NCI-H446 treated with DMSO at 0.1 percent for 48 hours (cell line): ENCODE measurements at regions not wholly inside any gene's neighbourhood (a gene's known extent, or its start where the extent isn't known, plus 50 kb on each side); places are given as distances from the start of the nearest gene placed in this dataset.

Experiments used
- DNase-seq: peaks from one replicate; lab custom pipeline; 2025; lab: John Stamatoyannopoulos, UW

DNA sequence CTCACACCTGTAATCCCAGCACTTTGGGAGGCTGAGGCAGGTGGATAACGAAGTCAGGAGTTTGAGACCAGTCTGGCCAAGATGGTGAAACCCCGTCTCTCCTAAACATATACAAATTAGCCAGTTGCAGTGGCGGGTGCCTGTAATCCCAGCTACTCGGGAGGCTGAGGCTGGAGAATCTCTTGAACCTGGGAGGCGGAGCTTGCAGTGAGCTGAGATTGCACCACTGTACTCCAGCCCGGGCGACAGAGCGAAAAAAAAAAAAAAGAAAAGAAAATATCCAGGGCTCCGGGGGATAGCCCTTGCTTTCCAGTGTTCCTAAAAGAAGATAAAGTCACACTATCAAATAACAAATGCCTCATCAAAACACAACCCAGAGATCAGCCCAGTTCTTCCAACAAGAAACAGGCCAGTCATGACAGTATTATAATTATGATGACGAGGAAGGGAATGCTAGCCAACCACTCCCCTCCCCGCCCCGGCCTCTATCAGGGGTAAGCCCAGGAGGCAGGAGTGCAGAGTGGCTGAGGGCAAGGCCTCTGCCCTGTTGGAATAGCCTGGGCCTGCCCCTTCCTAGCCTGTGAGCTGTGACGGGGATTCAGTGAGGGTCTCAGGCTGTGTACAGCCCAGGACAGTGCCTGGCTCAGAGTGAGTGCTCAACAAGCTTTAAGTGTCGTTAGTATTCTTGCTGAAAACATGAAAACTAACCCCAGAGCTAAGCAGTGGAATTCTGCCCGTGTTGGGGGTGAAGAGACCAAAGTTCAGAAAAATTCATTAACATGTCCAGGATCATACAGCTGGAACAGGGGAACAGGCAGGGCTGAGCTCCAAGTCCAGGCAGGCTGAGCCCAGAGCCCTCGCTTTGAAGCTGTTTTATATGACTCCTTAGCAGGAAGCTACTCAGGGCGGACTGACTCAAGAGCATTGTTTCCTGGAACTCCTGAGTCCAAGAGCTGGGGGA lies 54.3 kb downstream of the FAM241B start:
- DNase-seq = no peak

DNA sequence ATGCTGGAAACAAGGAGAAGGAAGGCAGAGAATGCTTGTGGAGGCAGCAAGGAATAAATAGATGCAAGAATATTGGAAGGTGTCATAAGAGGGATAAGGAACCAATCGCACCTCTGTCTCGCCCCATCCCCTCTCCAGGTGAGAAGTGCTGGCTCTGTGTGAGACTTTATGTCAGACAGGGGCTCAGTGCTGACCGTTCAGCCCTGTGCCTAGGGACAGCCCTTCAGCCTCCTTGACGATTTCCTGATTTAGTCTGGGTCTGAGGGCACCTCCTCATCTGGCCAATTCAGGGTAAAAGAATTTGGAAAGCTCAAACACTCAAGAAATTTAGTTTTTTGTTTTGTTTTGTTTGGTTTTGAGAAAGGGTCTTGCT lies 54.9 kb downstream of the FAM241B start:
- no peak for DNase-seq

DNA sequence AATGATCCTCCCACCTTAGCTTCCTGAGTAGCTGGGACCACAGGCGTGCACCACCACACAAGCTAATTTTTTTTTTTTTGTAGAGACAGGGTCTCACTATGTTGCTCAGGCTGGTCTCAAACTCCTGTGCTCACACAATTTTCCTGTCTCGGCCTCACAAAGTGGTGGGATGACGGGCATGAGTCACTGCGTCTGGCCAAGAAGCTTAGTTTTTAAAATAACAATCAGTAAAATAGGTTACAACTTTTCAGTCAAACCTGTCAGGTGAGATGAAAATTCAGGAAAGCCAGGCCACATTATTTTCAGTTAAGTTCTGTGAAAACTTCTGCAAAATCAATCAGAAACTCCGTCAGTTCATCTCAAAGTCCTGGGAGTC lies 55.4 kb downstream of the FAM241B start:
- DNase-seq = no peak

DNA sequence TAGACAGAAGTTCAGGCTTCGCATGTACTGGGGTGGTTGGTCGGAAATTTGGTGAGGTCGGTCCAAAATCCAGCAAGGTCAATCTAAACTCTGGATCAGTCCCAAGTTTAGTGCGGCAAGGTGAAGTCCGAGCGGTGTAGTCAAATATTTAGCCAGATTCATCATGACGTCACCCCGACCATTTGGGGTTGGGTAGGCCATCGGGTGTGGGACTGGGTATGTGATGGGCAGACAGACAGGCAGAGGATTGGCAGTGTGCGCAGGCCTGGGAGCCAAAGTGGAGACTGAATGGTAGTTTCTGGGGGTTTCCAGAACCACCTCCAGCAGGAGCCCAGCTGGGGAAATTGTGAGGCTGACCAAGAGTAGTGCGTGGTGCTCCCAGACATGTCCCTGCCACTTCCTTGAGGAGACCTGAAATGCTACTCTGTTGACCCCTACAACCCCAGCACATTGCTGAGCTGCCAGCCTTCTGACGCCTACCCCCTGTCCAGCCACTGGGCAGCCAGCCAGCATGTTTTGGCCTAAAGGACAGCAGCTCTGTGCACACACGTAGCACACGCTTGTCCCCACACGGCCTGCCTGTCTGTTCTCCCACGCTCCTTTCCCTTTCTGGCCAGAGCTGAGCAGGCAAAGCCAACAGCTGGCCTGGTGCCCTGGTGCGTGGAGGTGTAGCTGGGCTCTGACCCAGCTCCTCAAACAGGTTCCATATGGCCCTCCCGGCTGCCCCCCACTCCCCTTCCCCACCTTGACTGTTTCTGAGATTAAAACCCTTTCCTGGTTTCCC lies 55.9 kb downstream of the FAM241B start:
- DNase-seq = no peak

DNA sequence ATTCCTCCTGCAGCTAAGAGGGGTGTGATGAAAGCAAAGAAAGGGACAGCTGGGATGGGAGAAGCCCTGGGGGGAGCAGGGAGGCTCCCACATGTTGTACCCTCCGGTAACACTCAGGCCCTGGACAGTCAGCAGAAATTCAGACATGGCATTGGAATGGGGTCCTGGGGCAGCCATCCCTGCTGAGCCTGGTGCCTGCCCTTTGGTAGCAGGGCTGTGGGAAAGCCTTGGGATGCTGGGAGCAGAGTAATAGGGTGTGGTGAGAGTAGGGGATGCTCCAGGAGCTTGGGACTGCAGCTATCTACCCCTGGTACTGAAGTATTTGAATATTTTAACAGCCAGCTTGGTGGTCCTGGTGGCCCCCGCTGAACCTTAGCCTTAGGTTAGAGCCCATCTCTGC lies 56.8 kb downstream of the FAM241B start:
- no peak for DNase-seq

DNA sequence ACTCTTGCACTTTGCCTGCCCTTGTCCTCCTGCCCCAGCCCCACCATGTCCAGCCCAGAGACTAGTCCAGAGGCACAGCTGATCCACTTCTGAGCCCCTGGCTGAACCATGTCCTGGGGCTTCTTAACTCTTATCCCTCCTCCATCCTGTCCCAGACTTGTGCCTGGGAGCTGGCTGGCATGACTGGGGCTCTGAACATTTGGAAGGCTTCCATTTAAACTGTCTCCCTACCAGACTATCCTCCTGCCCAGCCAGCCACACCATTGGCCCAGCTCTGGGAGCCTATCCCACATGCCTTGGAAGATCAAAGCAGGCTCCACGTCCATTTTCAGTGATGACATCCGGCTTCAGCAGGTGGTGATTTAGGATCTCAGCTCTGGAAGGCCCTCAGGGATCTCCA lies 57.4 kb downstream of the FAM241B start:
- no peak for DNase-seq

DNA sequence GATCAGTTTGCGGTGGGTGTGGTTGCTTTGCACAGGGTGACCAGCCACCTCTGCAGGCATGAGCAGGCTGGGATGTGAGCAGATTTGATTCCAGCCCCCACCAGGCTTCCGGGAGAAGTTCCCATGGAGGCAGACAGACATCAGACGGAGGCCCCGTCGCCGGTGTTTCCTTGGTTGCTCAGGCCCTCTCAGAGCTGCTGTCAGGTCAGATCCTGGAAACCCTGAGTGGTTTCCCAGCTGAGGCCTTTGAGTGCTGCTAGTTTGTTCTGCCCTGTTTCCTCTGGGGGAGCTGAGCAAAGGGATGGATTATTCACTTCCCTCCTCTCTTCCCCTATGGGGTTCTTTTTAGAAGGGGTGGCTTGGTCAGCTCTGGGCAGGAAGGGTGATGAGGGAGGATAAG lies 62.2 kb downstream of the FAM241B start:
- DNase-seq = no peak

DNA sequence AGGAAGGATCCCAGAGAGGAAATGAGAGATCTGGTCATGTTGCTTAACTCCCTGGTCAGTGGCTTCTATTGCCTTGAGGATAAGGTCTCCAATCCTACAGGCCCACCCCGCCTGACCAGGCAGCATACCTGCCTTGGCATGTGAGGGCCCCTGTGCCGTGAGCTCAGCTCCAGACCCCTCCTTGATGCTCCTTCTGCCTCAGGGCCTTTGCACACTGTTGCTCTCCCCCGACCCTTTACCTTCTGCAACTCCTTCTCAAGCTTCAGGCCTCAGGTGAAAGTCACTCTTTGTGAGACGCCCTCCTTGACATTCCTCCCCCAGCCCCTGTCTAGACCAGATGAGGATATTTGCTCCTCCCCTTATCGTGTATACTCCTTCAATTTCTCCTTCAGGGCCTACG lies 62.8 kb downstream of the FAM241B start:
- DNase-seq = no peak

DNA sequence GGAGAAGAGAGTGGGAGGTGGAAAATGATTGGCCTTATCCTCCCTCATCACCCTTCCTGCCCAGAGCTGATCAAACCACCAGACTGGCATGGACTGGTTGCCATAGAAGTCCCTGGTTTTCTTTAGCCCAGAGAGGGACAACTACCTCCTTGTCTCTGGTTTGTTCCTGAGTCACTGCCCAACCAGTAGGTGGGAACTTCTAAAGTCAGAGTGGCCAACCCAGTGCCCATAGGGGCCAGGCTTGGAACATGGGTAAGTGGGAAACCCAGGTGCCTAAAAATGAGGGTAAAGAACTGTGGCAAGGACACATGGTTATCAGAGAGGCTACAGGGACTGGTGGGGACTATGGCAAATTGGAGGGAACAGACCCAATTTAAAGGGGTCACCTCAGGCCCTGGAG lies 63.8 kb downstream of the FAM241B start:
- DNase-seq = no peak

DNA sequence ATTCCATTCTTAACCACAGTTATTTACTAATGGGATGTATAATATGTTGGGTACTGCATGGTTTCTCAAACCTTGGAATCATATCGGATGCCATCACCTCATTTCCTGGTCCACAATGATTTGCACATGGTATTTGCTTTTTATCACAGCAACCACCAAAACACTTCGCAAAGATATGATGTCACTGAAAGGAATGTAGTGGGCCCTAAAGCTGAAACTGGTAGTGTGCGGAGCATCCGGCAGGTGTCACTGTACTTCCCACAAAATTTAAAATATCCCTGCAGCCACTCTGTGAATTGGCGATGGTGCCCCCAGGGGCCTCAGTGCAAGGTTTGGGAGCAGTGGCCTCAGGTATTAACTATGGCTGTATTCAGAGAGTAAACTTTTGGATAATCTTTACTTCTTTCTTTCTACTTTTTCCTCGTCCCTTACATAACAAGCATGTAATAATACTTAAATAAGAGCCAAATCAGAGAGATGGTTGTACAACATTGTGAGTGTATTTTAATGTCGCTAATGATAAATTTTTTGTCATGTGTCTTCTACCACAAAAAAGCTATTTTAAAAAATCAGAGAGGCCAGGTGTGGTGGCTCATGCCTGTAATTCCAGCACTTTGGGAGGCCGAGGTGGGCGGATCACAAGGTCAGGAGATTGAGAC lies 66.2 kb downstream of the FAM241B start:
- peak; percentile 5 for DNase-seq

DNA sequence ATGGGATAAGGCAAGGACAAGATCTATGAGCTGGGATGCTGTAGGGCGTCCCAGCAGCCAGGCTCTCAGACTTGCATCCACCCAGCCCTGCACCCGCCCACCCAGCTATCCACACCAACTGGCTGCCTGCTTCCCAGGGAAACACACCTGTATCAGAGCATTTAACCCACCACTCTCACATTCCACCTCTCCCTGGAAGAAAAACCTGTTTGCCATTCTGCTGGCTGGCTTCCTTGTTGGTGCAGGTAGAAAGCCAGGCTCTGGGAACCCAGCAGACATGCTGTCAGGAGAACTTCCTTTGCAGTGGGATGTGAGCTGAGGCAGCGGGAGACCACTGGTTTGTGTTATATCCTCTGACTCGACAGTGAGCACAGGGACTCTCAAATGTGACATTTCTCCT lies 67.0 kb downstream of the FAM241B start:
- DNase-seq = no peak

DNA sequence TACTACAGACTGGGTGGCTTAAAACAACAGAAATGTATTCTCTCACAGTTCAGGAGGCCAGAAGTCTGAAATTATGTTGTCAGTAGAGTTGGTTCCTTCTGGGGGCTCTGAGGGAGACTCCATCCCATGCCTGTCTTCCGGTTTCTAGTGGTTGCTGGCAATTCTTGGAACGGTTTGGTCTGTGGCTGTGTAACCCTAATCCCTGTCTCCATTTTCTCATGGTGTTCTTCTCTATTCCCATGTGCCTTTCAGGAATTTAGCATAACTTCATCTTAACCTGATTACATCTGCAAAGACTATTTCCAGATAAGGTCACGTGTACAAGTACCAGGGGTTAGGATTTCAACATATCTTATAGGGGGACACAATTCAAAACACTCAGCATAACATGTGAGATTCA lies 73.2 kb downstream of the FAM241B start:
- DNase-seq = no peak

DNA sequence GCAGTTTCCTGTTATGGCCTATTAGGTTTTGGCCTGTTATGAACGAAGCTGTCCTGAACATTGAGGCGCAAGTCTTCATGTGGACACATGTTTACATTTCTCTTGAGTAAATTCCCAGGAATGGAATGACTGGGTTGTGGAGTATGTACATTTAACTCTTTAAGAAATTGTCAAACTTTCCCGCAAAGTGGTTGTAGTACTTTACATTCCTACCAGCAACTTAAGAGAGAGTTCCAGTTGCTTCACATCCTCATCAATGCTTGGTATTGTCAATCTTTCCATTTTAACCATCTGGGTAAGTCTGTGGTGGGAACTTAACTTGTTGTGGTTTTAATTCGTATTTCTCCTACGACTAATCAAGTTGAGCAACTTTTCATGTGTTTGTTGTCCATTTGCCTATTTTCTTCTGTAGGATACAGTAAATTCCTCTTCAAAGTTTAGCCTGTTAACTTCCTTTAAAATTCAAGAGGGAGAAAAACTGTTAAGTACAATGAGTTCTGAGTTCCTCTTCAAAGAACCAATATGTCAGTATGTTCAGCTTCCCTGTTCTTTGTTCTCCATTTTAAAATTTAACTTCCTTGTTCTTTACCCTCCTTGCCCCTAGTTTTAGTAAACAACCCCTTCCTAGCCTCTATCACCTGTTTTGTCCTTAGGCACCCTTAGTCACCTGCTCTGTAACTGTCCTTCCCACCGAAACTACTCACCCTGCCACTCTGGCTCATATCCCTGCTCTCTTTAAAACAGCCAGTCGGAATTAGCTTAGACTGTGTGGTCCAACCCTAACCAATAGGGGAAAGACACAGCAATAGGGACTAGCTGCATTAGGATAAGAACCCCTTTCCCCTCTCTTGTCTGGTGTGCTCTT lies 74.0 kb downstream of the FAM241B start:
- DNase-seq = no peak

DNA sequence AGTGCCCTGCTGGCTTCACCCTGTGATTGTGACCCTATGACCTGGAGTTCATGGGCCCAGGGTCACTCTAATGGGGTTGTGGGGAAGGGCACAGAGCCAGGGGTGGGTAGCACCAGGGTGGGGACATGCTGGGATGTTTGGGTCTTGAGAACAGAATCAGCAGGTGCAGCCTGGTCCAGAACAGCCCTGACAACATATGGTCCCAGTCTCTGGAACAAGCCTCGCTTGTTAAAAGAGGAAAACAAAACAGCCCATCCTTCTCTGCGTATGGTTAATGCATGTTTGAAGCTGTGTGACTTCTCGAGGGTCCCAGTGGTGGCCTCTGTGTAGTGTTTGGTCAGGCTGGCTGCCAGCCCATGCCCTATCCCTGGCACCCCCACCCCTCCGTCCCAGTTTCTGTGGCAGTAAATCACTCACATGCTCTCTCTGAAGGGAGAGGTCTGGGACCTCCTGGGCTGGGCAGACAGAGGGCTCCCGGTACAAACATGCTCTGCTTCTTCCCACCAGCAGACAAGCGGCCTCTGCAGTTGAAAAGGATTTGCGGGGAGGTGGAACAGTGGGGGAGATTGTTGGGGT lies 79.4 kb downstream of the FAM241B start:
- DNase-seq = no peak

DNA sequence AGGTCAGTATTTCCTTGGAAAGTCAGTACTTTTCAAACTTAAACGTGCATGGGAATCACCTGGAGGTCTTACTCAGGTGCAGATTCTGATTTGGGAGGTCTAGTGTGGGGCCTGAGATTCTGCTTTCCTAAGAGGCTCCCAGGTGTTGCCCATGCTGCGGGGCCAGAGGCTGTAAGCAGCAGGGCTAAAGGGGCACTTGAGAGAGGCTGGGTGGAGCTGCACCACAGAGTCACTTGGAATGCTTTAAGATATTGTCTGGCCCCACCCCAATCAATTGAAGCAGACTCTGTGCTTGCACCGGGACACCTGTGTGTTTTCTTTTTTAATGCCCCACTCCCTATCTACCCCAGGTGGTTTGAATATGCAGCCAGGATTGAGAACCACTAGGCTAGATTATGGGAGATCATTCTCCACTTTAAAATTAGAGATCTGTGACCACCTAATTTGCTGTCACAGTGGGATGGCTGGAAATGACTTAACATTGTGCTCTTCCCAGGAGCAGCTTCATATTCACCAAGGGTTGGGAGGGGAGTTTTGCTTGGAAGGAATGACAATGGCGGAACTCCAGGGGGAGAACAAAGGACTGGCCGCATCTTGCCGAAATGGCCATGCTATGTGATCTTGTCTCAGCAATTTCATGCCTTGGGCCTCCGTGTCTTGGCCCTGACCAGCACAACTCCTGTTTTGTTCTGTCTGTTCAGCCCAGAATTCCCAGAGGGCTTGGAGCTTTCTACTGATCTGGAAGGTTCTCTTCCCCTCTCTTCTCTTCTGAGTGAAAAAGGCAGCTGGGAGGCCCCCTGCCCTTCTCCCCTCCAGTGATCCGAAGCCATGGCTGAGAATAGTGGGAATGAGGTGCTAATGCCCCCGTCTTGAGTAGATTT lies 80.2 kb downstream of the FAM241B start:
- DNase-seq = no peak

DNA sequence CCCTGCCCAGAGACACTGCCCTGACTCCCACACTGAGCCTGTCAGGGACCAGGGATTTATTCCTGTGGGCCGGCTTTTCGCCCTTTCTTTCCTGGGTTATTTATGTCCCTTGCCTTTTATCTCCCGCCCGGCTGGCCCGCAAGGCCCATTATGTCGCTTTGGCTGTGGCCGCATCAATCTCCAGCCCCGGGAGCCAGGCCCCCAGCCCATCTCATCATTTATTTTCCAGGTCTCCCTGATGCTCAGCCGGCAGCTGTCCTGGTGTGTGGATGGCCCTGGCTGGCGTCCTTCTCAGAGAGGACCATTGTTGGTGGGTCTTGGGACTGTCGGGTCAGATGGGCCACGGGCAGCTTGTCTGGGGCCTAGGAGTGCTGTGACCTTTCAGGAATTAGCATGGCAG lies 82.3 kb downstream of the FAM241B start:
- DNase-seq = no peak

DNA sequence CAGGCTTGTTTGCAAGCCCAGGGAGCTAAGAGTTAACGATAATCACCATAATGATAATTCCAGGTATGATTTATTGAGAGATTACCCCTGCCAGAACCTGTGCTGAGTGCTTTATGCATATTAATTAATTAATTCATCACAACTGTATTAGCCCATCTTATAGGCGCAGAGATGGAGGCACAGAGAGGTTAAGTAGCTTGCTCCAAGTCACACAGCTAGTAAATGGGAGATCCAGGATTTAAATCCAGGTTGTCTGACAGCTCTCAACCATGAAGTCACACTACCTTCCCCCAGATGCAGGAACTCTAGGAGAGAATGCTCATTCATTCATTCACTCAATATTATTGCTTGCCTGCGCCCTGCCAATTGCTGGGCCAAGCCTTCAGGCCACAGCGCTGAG lies 84.5 kb downstream of the FAM241B start:
- no peak for DNase-seq

DNA sequence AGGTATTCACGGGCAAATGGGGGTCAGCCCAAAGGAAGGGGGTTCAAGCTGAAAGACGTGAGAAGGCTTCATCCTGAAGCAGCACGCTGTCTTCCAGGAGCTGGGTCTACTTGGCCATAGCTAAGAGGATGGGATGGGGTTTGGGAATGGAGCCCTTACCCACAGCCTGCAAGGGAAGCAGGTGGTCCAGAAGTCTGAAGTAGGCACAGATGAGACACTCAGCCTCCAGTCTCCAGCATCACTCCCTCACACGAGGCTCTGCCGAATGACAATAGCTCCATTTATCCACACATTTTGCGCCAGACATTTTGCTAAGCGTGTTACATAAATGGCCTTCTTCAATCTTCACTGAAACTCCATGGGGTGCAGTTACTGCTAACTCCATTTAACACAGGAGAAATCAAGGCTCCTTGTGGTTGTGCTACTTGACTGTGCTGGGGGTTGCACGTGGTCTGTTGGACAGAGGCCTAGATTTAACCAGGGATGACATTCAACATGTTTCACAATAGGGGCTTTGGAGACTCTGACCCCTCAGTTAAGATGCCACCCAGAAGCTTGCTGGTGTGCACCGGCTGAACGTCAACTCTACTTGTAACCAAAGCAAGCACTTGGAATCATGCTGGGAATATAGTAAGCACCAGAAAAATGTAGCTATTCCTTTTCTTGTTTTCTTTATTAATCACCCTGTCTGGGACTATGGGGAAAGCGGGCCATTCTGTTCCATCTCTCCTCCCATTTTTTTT lies 85.3 kb downstream of the FAM241B start:
- no peak for DNase-seq

DNA sequence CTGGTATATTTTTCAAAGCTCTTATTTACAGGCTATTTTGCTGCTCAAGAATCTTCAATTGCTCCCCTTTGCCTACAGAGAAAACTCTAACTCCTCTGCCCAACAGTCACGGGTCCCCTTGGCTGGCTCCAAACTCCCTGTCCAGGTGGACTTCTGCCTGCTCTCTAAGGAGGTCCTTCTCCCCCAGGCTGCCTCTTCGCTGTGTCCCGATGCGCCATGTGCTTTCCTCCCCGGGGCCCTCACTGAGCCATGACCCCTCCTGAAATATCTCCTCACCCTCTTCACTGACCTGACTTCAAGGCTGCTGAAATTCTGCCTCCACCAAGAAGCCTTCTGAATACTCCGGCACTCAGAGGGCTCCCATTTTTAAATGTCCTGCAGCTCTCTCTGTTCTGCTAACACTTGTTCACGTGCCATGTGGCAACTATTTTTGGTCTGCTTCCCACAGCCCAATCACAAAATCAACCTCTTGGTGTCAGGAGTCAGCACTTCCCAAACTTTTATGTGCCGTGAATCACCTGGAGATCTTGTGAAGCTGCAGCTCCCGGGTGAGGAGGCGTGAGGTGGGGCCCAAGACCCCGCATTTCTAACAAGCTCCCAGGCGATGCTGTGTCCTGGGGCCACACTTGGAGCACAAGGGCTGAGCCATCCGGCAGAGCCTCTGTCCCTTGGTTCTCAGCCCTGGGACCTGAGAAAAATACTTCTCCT lies 85.7 kb upstream of the COL13A1 start:
- DNase-seq = no peak
